GM23338 (cell line): ENCODE measurements at regions not wholly inside any gene's neighbourhood (a gene's known extent, or its start where the extent isn't known, plus 50 kb on each side); places are given as distances from the start of the nearest gene placed in this dataset.

Experiments
- CREB1 ChIP-seq: fragments of 250-450 bp; sonication (Bioruptor Pico); IDR thresholded peaks from 2 replicates; pipeline ENCODE4 v1.5.0; 2020; ENCODE audit warnings: low read depth, mild to moderate bottlenecking, moderate library complexity
- CTCF ChIP-seq, 2 experiments: fragments of 200-600 bp in 1 of 2; sonication (generic) in 1 of 2; conservative IDR thresholded peaks; 2 replicates each; pipeline versions ENCODE4 v1.5.1 to v1.6.1; 2016 to 2017; ENCODE audit warnings: antibody characterized with exemption in 2 of 2, low read depth in 2 of 2, mild to moderate bottlenecking in 2 of 2, moderate library complexity in 1 of 2

- TF ChIP-seq CREB1 (CRISPR knock-in tag) (no peak), CTCF (conservative IDR thresholded peaks at IDR 0.05; ENCODE audit: low read depth in 2 of 2) (no peak)
Measured at GRCh38 chr5:1665231-1665630, 134.4 kb downstream of the MRPL36 start.
